ENCODE measurements at regions not wholly inside any gene's neighbourhood (a gene's known extent, or its start where the extent isn't known, plus 50 kb on each side); places are given as distances from the start of the nearest gene placed in this dataset.

GRCh38 chr6:152846825-152847224 is 96.2 kb downstream of the VIP start:
- no peak overlapping the region for H3K27ac ChIP-seq
- intact Hi-C loops (cut with DNase I) = no loop called here
- no peaks in the 10 kb centered on the region for H3K4me1 ChIP-seq
- TF ChIP-seq CTCF (IDR thresholded peaks at IDR 0.05) = no peak
- no peak for TF ChIP-seq POLR2A (IDR thresholded peaks at IDR 0.05)
- DNase-seq = no peak
- no peak overlapping the region for H3K4me3 ChIP-seq
- 84 to 89% (median 86%) methylated on average over 5 of the region's 5 CpGs for WGBS, 4 donors
- no peaks in the 10 kb centered on the region for H3K27me3 ChIP-seq
- ATAC-seq = no peak
- H3K9me3 ChIP-seq = no peaks in the 10 kb centered on the region
- no peaks in the 10 kb centered on the region for H3K36me3 ChIP-seq

GRCh38 chr6:152848919-152849318 is 98.3 kb downstream of the VIP start:
- intact Hi-C loops (cut with DNase I) = no loop called here
- no peaks in the 10 kb centered on the region for H3K9me3 ChIP-seq
- H3K27ac ChIP-seq = no peak overlapping the region
- no peaks in the 10 kb centered on the region for H3K4me1 ChIP-seq
- DNase-seq (no peak), ATAC-seq (no peak)
- H3K4me3 ChIP-seq = no peak overlapping the region
- WGBS, 4 donors = 68 to 79% (median 72%) methylated on average over 3 of the region's 3 CpGs
- TF ChIP-seq CTCF (IDR thresholded peaks at IDR 0.05) (no peak), POLR2A (IDR thresholded peaks at IDR 0.05) (no peak)
- H3K27me3 ChIP-seq = no peaks in the 10 kb centered on the region
- no peaks in the 10 kb centered on the region for H3K36me3 ChIP-seq

GRCh38 chr6:152854086-152854795 is 103.6 kb downstream of the VIP start:
- WGBS, 4 donors = 76 to 89% (median 86%) methylated on average over 3 of the region's 3 CpGs
- ATAC-seq = no peak
- no peak overlapping the region for H3K27ac ChIP-seq

GRCh38 chr6:152858141-152858540 is 107.5 kb downstream of the VIP start:
- ATAC-seq (no peak), DNase-seq (no peak)
- TF ChIP-seq CTCF (IDR thresholded peaks at IDR 0.05) = no peak
- TF ChIP-seq POLR2A (IDR thresholded peaks at IDR 0.05) = no peak
- 66 to 74% (median 67%) methylated on average over 2 of the region's 2 CpGs for WGBS, 4 donors
- Histone ChIP-seq H3K4me1 (no peaks in the 10 kb centered on the region), H3K27me3 (no peaks in the 10 kb centered on the region), H3K27ac (no peak overlapping the region), H3K36me3 (no peaks in the 10 kb centered on the region), H3K9me3 (no peaks in the 10 kb centered on the region), H3K4me3 (no peak overlapping the region)
- intact Hi-C loops (cut with DNase I) = no loop called here

More at GRCh38 chr6:152854086-152854795, 103.6 kb downstream of the VIP start:
- no peaks in the 10 kb centered on the region for H3K36me3 ChIP-seq
- DNase-seq = no peak
- intact Hi-C loops (cut with DNase I) = no loop called here
- H3K4me1 ChIP-seq = no peaks in the 10 kb centered on the region
- TF ChIP-seq POLR2A (IDR thresholded peaks at IDR 0.05) = no peak
- no peak for TF ChIP-seq CTCF (IDR thresholded peaks at IDR 0.05)
- H3K27me3 ChIP-seq = no peaks in the 10 kb centered on the region
- H3K4me3 ChIP-seq = no peak overlapping the region
- no peaks in the 10 kb centered on the region for H3K9me3 ChIP-seq

Measured in heart left ventricle (tissue), 16 donors.